ENCODE measurements at regions not wholly inside any gene's neighbourhood (a gene's known extent, or its start where the extent isn't known, plus 50 kb on each side); places are given as distances from the start of the nearest gene placed in this dataset.
"Not testable (repeated sequence)": the region's sequence is repeated elsewhere in the genome, so short reads cannot be mapped to it uniquely, and the experiment has no call there.

DNA sequence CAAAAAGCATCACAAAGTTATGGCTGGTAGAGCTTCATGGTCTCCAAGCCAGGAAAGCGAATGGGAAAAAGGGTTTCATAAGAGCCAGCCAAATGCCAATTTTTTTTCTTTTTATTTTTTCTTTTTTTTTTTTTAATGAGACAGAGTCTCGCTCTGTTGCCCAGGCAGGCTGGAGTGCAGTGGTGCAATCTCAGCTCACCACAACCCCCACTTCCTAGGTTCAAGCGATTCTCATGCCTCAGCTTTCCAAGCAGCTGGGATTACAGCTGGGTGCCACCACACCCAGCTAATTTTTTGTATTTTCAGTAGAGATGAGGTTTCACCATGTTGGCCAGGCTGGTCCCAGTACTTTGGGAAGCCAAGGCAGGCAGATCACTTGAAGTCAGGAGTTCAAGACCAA lies 148.7 kb upstream of the POGK start:
- ATAC-seq = not testable (repeated sequence)

DNA sequence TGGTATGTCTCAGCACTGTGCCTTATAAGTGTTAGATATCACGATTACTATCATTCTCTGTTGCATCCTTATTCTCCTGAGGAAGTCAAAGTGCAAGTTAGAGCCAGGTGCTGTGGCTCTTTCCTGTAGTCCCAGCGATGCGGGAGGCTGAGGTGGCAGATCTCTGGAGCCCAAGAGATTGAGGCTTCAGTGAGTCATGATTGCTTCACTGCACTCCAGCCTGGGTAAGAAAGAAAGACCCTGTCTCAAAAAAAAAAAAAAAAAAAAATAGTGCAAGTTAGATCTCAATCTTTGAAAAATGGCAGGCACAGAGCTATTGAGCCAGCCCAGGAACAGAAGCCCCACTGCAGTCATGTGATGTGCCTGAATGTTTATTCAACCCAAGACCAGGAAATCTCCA lies 147.8 kb upstream of the POGK start:
- DNase-seq (ENCODE audit: low spot score) = no peak
- no peak for ATAC-seq

More for the DNA sequence above, 148.7 kb upstream of the POGK start:
- DNase-seq (ENCODE audit: low spot score) = not testable (repeated sequence)

DNA sequence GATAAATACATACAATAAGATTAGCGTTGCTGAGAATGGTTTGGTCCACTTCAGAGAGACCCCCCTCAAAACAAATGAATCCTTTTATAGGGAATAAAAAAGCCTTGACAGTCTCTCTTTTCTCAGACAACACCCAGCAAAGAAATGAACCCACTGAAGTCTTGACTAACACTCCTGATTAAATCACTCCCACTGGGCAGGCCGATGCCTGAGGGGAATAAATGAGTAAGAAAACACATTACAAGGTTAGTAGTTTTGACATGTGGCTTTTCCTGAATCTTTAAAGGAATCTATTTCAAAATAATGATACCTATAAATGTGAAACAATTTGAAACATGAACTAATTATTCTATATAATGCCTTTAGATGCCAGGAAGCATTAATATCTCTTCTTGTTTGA lies 146.9 kb upstream of the POGK start:
- no peak for DNase-seq (ENCODE audit: low spot score)
- no peak for ATAC-seq

- no peak for DNase-seq (ENCODE audit: low spot score)
- no peak for ATAC-seq
Measured at GRCh38 chr1:166693158-166693557, 146.1 kb upstream of the POGK start.

DNA sequence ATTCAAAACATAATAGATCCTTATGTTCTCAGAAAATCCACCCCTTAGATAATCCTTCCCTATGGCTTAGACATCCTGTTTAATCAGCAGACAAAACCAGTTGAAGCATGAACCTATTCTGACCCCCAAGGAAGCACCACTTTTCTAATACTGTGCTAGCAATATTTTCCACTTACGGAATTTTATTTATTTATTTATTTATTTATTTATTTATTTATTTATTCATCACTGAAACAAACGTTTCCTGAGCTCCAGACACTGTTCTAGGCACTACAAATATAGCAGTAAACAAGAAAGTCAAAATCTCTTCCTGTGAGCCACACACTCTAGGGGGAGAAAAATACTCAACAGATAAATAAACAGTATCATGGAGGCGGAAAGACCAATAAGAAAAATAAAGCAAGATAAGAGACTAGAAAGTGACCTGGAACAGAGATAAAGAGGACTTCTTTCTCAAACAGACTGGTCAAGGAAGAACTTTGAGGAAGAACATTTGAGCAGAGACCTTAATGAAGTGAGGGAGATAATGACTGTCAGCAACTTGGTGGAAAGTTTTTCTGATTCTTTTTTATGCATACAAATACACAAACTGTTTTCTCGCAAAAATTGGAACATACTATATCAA lies 145.5 kb upstream of the POGK start:
- DNase-seq (ENCODE audit: low spot score) (no peak), ATAC-seq (no peak)

DNA sequence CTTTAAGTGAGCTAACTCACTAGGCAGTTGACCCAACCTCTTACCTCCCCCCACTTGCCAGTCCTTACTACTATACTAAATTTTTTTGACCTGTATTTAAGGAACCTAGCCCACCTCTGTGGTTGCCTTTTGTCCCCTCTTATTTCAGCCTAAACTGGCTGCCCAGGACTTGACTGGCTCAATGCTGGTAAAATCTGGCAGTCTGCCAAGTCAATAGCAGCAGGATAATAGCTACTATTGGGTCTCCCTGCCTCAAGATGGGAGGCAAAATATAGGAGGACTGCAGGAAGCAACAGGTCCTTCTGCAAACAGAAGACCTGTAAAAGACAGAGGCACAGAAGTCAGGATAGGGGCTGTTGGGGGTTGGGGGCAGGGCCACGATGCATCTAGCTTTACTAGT lies 144.2 kb upstream of the POGK start:
- DNase-seq (ENCODE audit: low spot score) (no peak), ATAC-seq (no peak)

DNA sequence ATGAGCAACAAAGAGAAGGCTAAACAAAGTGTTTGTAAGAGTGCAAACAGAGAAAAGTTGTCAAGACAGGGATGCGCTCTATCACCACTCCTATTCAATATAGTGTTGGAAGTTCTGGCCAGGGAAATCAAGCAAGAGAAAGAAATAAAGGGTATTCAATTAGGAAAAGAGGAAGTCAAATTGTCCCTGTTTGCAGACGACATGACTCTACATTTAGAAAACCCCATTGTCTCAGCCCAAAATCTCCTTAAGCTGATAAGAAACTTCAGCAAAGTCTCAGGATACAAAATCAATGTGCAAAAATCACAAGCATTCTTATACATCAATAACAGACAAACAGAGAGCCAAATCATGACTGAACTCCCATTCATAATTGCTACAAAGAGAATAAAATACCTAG lies 143.4 kb upstream of the POGK start:
- not testable (repeated sequence) for DNase-seq (ENCODE audit: low spot score); ATAC-seq

GRCh38 chr1:166698771-166699170 lies 140.5 kb upstream of the POGK start:
- ATAC-seq (no peak), DNase-seq (ENCODE audit: low spot score) (no peak)

- DNase-seq (ENCODE audit: low spot score) (no peak), ATAC-seq (no peak)
Measured at GRCh38 chr1:166699613-166700012, 139.7 kb upstream of the POGK start.

DNA sequence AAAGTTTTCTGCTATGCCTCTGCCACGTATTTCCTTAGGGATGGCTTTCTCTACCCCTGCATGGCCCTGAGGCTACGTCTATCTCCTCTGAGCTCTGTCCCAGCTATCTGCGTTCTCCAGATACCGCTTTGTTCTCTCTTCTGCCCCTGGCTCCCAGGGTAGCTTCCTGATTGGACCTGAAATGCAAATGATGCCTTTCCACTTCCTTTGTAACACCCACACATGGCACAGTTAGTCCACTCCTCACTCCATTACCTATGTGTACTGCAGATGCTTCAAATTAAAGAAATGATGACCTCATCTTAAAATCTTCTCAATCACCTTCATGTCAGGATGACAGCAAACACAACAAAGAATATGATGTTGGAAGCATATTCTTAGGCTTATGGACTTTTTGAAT lies 138.6 kb upstream of the POGK start:
- DNase-seq (ENCODE audit: low spot score) = no peak
- no peak for ATAC-seq

DNA sequence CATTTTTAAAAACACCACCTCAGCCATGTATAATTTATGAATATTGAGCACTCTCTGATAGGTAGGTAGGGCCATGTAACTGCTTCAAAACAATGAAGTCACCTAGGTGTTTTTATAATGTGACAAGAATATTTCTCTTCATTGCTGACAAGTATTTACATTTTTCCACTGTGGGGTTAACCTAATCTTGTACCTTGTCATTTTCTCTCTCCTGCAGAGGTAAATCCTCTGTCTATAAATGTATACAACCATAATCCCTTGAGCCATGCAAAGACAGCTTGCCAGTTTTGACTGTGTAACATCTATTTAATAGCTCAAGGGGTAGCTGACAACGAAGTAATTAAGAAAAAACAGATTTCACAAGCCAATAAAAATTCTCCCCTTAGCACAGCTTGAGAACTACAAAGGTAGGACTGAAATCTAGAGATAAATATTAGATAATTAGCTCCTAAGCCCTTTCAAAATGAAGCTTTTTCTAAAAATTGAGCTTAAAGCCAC lies 137.6 kb upstream of the POGK start:
- ATAC-seq = no peak

DNA sequence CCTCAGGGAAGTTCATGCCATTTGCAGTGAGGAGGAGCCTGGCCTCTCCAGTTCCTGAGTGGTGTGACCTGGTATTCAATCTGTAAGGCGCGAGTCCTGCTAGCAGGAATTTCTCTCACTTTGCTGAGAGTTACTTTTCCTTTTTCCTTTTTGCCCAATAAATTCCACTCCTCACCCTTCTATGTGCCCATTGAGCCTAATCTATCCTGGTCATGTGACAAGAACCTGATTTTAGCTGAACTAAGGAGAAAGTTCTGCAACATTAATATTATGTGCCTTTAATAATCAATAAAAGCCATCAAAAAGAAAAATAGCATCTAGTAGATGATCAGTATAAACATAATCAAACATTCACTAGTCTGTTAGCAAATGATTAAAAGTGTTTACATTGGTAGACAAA lies 136.1 kb upstream of the POGK start:
- ATAC-seq = no peak

More for the DNA sequence above, 137.6 kb upstream of the POGK start:
- no peak for DNase-seq (ENCODE audit: low spot score)

GRCh38 chr1:166703726-166704462 lies 135.4 kb upstream of the POGK start:
- no peak for ATAC-seq
- DNase-seq (ENCODE audit: low spot score) = no peak

More for the DNA sequence above, 136.1 kb upstream of the POGK start:
- no peak for DNase-seq (ENCODE audit: low spot score)

GRCh38 chr1:166705376-166706289 lies 133.6 kb upstream of the POGK start:
- no peak for DNase-seq (ENCODE audit: low spot score)
- no peak for ATAC-seq

DNA sequence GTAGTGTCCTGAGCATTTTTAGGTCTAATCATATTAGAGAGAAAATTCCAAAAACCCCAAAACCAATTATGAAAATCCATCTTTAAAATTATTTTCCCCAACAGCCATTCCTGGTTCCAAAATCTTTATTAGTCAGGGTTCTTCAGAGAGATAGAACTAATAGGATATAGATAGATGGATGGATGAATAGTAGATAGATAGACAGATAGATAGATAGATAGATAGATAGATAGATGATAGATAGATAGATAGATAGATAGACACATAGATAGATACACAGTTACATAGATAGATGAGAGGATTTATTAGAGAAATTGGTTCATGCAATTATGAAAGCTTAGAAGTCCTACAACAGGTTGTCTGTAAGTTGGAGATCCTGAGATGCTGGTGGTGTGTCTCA lies 122.7 kb upstream of the POGK start:
- DNase-seq (ENCODE audit: low spot score) (no peak), ATAC-seq (no peak)

DNA sequence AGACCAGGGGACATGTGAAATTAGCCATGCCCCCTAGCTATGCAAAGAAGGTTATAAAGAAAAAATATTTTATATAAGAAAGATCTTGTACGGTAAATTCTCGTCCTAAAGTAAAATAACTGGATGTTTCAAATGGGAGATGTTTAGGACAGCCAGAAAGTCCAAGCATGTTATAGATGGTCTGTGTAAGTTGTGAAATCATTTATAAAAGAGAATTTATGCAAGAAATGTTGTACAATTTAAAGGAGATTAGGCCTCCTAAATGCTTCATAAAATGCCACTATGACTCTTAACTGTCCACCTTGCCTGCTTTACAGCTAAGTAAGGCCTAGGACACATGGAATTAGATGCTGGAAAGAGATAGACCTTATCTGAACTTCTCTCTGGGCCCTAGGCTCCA lies 118.1 kb upstream of the POGK start:
- no peak for DNase-seq (ENCODE audit: low spot score)
- ATAC-seq = no peak

DNA sequence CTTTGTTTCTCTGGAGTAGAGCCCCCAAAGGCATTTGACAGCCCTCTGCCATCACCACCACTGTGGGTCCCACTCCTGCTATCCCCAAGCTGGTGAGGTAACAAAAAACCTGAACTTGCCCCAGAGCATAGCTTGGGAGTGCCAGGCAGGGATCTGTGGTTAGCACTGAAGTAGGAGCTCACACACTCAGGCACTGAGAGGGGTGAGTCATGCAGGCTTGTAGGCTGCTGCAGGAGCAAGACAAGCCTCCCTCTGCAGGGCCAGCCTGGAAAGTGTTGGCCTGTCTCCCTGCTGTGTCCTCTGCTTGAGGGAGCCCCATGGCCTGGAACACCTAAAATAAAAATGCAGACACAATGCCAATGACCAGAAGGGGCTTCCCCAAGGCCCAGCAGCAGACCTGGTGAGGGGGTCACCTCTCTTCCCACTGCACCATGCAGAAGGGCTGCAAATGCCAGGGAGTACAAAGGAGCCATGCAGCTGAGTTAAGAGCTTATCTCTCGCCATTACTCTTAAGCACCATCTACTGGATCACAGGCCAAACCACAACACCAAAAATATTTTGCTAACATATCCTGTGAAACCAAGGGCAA lies 108.9 kb upstream of the POGK start:
- no peak for ATAC-seq
- no peak for DNase-seq (ENCODE audit: low spot score)

GRCh38 chr1:166738140-166738539 lies 101.1 kb upstream of the POGK start:
- DNase-seq (ENCODE audit: low spot score) (no peak), ATAC-seq (no peak)

- ATAC-seq (no peak), DNase-seq (ENCODE audit: low spot score) (no peak)
Measured at GRCh38 chr1:166738873-166739272, 100.4 kb upstream of the POGK start.

GRCh38 chr1:166740668-166741276 lies 98.5 kb upstream of the POGK start:
- ATAC-seq (no peak), DNase-seq (ENCODE audit: low spot score) (no peak)

DNA sequence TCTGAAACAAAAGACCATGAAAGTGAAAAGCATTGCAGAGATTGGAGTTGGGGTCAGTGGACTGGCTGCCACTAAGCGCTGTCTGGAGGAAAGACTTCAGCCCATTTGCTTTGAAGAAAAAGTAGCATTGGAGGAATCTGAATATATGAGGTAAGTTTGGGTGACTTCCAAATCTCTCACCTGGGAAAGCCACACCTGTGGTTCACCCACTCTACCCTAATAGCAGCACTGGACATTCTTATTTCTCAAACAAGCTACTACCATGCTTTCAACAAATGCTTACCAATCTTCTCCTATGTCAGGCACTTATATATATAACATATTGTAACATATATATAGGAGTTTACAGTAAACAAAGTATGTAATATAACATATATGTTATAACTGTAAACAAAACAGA lies 76.0 kb upstream of the POGK start:
- no peak for DNase-seq (ENCODE audit: low spot score)
- no peak for ATAC-seq

Data from left lobe of liver (tissue), 2 donors.